WTC11 (cell line): ENCODE measurements at regions not wholly inside any gene's neighbourhood (a gene's known extent, or its start where the extent isn't known, plus 50 kb on each side); places are given as distances from the start of the nearest gene placed in this dataset.

Source experiments
- ELF4 ChIP-seq: sonication (generic); formaldehyde crosslinking; IDR thresholded peaks from 2 replicates; pipeline ENCODE4 v1.8.1; 2022; ENCODE audit warnings: low read depth, mild to moderate bottlenecking, moderate library complexity, missing genetic modification reagents
- HMGA2 ChIP-seq: fragments of 250-450 bp; sonication (Bioruptor Pico); IDR thresholded peaks from 2 replicates; pipeline ENCODE4 v1.4.0; 2021; ENCODE audit warnings: mild to moderate bottlenecking, moderate library complexity
- NR3C1 ChIP-seq: sonication (generic); formaldehyde crosslinking; conservative IDR thresholded peaks from 2 replicates; pipeline ENCODE4 v1.8.1; 2023; ENCODE audit warnings: low read depth, mild to moderate bottlenecking, missing genetic modification reagents
- OVOL2 ChIP-seq: fragments of 250-450 bp; sonication (Bioruptor Pico); IDR thresholded peaks from 2 replicates; pipeline ENCODE4 v1.9.0; 2021; ENCODE audit warnings: mild to moderate bottlenecking, borderline replicate concordance
- SP1 ChIP-seq: sonication (generic); formaldehyde crosslinking; conservative IDR thresholded peaks from 2 replicates; pipeline ENCODE4 v1.8.1; 2022; ENCODE audit warnings: missing genetic modification reagents
- TCF7 ChIP-seq: sonication (generic); formaldehyde crosslinking; IDR thresholded peaks from 2 replicates; pipeline ENCODE4 v1.8.0; 2022; ENCODE audit warnings: mild to moderate bottlenecking, low read depth, missing genetic modification reagents, moderate library complexity
- ZNF121 ChIP-seq: sonication (generic); formaldehyde crosslinking; IDR thresholded peaks from 2 replicates; pipeline ENCODE4 v1.8.0; 2023; ENCODE audit warnings: missing genetic modification reagents
- ZNF423 ChIP-seq: fragments of 250-450 bp; sonication (Bioruptor Pico); IDR thresholded peaks from 2 replicates; pipeline ENCODE4 v2.1.2; 2022; ENCODE audit warnings: mild to moderate bottlenecking, moderate library complexity
- TF ChIP-seq, protein P1 (sequence below): fragments of 200-600 bp; IDR thresholded peaks from 2 replicates; pipeline ENCODE4 v1.8.0; 2022; ENCODE audit warnings: antibody characterized with exemption
- TF ChIP-seq, protein P2 (sequence below): sonication (generic); formaldehyde crosslinking; IDR thresholded peaks from 2 replicates; pipeline ENCODE4 v1.8.1; 2023; ENCODE audit warnings: mild to moderate bottlenecking, moderate library complexity, missing genetic modification reagents
- TF ChIP-seq, protein P3 (sequence below): sonication (generic); formaldehyde crosslinking; IDR thresholded peaks from 2 replicates; pipeline ENCODE4 v1.8.0; 2022; ENCODE audit warnings: mild to moderate bottlenecking, missing genetic modification reagents
- TF ChIP-seq, protein P4 (sequence below): sonication (generic); formaldehyde crosslinking; IDR thresholded peaks from 2 replicates; pipeline ENCODE4 v1.8.1; 2023; ENCODE audit warnings: mild to moderate bottlenecking, missing genetic modification reagents
- TF ChIP-seq, protein P5 (sequence below): fragments of 250-450 bp; sonication (Bioruptor Pico); IDR thresholded peaks from 2 replicates; pipeline ENCODE4 v1.9.0; 2021; ENCODE audit warnings: mild to moderate bottlenecking

DNA sequence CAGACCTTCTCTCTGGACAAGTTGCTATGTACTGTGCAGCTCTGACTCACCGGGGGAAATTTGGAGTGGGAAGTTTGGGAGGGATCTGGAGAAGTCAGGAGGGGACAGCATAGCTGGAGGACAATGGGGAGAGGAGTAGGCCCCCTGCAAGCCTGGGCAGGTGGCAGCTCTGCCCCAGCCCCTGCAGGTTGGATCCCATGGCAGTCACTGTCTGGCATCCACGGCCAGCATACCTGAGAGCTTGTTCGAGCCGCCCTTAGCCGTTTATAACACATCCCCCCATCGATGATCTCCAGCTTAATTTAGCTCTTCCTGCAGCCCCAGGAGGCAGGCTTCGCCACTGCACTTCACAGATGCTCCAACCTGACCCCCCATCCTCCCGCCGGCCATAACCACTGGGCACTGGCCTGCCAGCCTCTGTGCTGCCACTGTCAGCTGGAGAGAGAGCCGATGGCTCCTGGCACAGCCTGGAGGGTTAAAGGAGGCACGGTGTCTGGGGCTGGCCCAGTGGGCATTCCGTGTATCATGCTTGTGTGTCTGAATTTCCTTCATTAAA lies 57.7 kb upstream of the RNU6ATAC start:
- no peak for TF ChIP-seq ZNF423
- TF ChIP-seq, protein P1, sequence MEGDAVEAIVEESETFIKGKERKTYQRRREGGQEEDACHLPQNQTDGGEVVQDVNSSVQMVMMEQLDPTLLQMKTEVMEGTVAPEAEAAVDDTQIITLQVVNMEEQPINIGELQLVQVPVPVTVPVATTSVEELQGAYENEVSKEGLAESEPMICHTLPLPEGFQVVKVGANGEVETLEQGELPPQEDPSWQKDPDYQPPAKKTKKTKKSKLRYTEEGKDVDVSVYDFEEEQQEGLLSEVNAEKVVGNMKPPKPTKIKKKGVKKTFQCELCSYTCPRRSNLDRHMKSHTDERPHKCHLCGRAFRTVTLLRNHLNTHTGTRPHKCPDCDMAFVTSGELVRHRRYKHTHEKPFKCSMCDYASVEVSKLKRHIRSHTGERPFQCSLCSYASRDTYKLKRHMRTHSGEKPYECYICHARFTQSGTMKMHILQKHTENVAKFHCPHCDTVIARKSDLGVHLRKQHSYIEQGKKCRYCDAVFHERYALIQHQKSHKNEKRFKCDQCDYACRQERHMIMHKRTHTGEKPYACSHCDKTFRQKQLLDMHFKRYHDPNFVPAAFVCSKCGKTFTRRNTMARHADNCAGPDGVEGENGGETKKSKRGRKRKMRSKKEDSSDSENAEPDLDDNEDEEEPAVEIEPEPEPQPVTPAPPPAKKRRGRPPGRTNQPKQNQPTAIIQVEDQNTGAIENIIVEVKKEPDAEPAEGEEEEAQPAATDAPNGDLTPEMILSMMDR = no peak
- no peak for TF ChIP-seq NR3C1
- TF ChIP-seq ELF4 (CRISPR knock-in tag) = no peak
- no peak for TF ChIP-seq SP1 (CRISPR knock-in tag)
- no peak for TF ChIP-seq OVOL2
- no peak for TF ChIP-seq ZNF121 (CRISPR knock-in tag)
- no peak for TF ChIP-seq HMGA2 (CRISPR knock-in tag)
- TF ChIP-seq, protein P2, sequence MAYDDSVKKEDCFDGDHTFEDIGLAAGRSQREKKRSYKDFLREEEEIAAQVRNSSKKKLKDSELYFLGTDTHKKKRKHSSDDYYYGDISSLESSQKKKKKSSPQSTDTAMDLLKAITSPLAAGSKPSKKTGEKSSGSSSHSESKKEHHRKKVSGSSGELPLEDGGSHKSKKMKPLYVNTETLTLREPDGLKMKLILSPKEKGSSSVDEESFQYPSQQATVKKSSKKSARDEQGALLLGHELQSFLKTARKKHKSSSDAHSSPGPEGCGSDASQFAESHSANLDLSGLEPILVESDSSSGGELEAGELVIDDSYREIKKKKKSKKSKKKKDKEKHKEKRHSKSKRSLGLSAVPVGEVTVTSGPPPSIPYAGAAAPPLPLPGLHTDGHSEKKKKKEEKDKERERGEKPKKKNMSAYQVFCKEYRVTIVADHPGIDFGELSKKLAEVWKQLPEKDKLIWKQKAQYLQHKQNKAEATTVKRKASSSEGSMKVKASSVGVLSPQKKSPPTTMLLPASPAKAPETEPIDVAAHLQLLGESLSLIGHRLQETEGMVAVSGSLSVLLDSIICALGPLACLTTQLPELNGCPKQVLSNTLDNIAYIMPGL (CRISPR knock-in tag) = no peak
- TF ChIP-seq, protein P3, sequence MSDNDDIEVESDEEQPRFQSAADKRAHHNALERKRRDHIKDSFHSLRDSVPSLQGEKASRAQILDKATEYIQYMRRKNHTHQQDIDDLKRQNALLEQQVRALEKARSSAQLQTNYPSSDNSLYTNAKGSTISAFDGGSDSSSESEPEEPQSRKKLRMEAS = no peak
- TF ChIP-seq, protein P4, sequence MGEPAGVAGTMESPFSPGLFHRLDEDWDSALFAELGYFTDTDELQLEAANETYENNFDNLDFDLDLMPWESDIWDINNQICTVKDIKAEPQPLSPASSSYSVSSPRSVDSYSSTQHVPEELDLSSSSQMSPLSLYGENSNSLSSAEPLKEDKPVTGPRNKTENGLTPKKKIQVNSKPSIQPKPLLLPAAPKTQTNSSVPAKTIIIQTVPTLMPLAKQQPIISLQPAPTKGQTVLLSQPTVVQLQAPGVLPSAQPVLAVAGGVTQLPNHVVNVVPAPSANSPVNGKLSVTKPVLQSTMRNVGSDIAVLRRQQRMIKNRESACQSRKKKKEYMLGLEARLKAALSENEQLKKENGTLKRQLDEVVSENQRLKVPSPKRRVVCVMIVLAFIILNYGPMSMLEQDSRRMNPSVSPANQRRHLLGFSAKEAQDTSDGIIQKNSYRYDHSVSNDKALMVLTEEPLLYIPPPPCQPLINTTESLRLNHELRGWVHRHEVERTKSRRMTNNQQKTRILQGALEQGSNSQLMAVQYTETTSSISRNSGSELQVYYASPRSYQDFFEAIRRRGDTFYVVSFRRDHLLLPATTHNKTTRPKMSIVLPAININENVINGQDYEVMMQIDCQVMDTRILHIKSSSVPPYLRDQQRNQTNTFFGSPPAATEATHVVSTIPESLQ (CRISPR knock-in tag) = no peak
- no peak for TF ChIP-seq TCF7 (CRISPR knock-in tag)
- TF ChIP-seq, protein P5, sequence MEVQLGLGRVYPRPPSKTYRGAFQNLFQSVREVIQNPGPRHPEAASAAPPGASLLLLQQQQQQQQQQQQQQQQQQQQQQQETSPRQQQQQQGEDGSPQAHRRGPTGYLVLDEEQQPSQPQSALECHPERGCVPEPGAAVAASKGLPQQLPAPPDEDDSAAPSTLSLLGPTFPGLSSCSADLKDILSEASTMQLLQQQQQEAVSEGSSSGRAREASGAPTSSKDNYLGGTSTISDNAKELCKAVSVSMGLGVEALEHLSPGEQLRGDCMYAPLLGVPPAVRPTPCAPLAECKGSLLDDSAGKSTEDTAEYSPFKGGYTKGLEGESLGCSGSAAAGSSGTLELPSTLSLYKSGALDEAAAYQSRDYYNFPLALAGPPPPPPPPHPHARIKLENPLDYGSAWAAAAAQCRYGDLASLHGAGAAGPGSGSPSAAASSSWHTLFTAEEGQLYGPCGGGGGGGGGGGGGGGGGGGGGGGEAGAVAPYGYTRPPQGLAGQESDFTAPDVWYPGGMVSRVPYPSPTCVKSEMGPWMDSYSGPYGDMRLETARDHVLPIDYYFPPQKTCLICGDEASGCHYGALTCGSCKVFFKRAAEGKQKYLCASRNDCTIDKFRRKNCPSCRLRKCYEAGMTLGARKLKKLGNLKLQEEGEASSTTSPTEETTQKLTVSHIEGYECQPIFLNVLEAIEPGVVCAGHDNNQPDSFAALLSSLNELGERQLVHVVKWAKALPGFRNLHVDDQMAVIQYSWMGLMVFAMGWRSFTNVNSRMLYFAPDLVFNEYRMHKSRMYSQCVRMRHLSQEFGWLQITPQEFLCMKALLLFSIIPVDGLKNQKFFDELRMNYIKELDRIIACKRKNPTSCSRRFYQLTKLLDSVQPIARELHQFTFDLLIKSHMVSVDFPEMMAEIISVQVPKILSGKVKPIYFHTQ (CRISPR knock-in tag) = no peak
